Peyer's patch (tissue), 4 donors: ENCODE measurements at regions not wholly inside any gene's neighbourhood (a gene's known extent, or its start where the extent isn't known, plus 50 kb on each side); places are given as distances from the start of the nearest gene placed in this dataset.

Source experiments
- DNase-seq, 3 donors: peaks; one replicate each; pipeline ENCODE4 v3.0.0-alpha.2; 2017 to 2019
- H3K27ac ChIP-seq, 4 donors: fragments of 200-600 bp; sonication (generic); one replicate each; pipeline ENCODE4 v1.5.1; 2016 to 2019
- H3K27me3 ChIP-seq, 2 donors: fragments of 200-600 bp; sonication (generic); one replicate each; pipeline ENCODE4 v1.5.1; 2019
- H3K36me3 ChIP-seq, 3 donors: fragments of 200-600 bp; sonication (generic); one replicate each; pipeline ENCODE4 v1.5.1; 2016 to 2019
- H3K4me1 ChIP-seq, 4 donors: fragments of 200-600 bp; sonication (generic); one replicate each; pipeline ENCODE4 v1.5.1; 2016 to 2019
- H3K4me3 ChIP-seq, 4 donors: fragments of 200-600 bp; sonication (generic); 1 replicate in 3 of 4; 2 replicates in 1 of 4; pipeline ENCODE4 v1.5.1; 2016 to 2019; ENCODE audit warnings: mild to moderate bottlenecking in 1 of 4
- H3K9me3 ChIP-seq, 4 donors: fragments of 200-600 bp; sonication (generic); one replicate each; pipeline ENCODE4 v1.5.1; 2016 to 2019; ENCODE audit warnings: mild to moderate bottlenecking in 1 of 4
- POLR2A ChIP-seq, 2 donors: fragments of 450-650 bp; IDR thresholded peaks; one replicate each; pipeline ENCODE4 v1.5.1; 2017; ENCODE audit warnings: antibody characterized with exemption in 2 of 2, mild to moderate bottlenecking in 2 of 2, moderate library complexity in 2 of 2
- TF ChIP-seq, protein P1 (sequence below), 6 experiments: fragments of 450-650 bp in 4 of 6; fragments of 200-600 bp in 2 of 6; sonication (generic) in 1 of 6; IDR thresholded peaks; one replicate each; pipeline ENCODE4 v1.5.1; 2017 to 2019; ENCODE audit warnings: antibody characterized with exemption in 6 of 6, mild to moderate bottlenecking in 3 of 6, moderate library complexity in 1 of 6

DNA sequence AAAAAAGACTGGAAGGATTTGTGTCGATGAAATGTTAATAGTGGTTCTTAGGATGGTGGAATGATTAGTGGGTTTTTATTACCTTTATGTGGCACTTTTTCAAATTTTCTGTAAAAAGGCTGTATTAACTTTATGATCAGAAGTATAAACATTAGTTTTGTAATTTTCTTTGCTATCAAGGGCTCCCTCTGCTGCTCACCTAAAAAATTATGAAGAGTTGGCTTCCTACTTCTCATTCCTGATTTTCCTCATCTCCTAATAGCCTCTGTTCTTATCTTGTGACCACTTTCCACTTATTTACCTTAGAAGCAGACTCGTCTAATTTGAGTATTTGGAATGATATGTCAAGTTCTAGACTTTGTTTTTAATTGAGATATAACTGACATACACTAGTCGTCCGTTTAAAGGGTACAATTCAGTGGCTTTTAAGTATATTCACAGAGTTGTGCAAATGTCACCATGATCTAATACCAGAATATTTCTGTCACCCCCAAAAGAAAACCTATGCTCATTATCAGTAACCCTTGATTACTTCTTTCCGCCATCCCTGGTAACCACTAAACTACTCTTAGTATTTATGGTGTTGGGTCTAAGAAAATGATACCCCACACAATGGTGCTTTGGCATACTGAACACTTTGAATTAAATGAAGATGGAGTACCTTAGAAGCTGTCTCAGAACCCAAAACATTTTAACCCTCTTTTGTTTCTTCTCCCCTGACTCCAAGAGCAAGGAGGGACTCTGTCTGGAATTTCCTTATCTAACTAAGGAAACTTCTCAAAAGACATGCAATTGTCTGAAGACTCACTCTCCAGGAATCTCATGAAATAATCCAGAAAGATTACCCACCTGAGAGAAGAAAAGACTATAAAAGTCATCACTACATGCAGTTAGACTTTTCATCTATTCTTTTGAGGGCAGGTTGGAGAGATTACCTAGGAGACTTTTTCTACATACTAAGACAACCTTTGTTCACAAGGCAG lies 311.3 kb downstream of the DLEU7 start:
- H3K9me3 ChIP-seq, result peaks cover 0 to 10% (median 0%) of the 10 kb centered on the region in 4 donors
- H3K4me1 ChIP-seq, result peaks cover 0 to 20% (median 2%) of the 10 kb centered on the region in 4 donors
- no peak overlapping the region for H3K27ac ChIP-seq
- no peak for DNase-seq
- no peaks in the 10 kb centered on the region for H3K27me3 ChIP-seq
- H3K4me3 ChIP-seq, result no peak overlapping the region
- TF ChIP-seq POLR2A (IDR thresholded peaks at IDR 0.05), result no peak
- TF ChIP-seq, protein P1, sequence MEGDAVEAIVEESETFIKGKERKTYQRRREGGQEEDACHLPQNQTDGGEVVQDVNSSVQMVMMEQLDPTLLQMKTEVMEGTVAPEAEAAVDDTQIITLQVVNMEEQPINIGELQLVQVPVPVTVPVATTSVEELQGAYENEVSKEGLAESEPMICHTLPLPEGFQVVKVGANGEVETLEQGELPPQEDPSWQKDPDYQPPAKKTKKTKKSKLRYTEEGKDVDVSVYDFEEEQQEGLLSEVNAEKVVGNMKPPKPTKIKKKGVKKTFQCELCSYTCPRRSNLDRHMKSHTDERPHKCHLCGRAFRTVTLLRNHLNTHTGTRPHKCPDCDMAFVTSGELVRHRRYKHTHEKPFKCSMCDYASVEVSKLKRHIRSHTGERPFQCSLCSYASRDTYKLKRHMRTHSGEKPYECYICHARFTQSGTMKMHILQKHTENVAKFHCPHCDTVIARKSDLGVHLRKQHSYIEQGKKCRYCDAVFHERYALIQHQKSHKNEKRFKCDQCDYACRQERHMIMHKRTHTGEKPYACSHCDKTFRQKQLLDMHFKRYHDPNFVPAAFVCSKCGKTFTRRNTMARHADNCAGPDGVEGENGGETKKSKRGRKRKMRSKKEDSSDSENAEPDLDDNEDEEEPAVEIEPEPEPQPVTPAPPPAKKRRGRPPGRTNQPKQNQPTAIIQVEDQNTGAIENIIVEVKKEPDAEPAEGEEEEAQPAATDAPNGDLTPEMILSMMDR (IDR thresholded peaks at IDR 0.05), result peak in 5 of 6 experiments; percentile 22 to 63 (median 55)
- no peaks in the 10 kb centered on the region for H3K36me3 ChIP-seq

DNA sequence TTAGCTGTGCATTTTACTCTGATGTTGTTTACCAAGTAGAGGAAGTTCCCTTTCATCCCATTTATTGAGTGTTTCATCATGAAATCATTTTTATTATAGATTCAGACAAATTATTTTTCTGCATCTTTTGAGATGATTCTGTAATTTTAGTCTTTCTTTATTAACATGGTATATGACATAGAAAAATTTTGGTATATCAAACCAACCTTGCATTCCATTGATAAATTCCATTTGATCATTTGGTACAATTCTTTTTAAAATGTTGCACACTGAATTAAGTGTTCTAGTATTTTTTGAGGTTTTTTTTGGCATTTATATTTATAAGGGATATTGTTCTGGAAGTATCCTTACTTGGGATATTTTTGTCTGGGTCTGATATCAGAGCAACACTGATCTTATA lies 308.4 kb downstream of the DLEU7 start:
- Histone ChIP-seq H3K4me3 (no peak overlapping the region), H3K4me1 (no peaks in the 10 kb centered on the region), H3K36me3 (no peaks in the 10 kb centered on the region), H3K9me3 (peaks cover 0 to 10% (median 0%) of the 10 kb centered on the region in 4 donors), H3K27me3 (no peaks in the 10 kb centered on the region), H3K27ac (no peak overlapping the region)
- no peak for DNase-seq
- no peak for TF ChIP-seq POLR2A (IDR thresholded peaks at IDR 0.05)
- TF ChIP-seq, protein P1 (IDR thresholded peaks at IDR 0.05), result no peak

DNA sequence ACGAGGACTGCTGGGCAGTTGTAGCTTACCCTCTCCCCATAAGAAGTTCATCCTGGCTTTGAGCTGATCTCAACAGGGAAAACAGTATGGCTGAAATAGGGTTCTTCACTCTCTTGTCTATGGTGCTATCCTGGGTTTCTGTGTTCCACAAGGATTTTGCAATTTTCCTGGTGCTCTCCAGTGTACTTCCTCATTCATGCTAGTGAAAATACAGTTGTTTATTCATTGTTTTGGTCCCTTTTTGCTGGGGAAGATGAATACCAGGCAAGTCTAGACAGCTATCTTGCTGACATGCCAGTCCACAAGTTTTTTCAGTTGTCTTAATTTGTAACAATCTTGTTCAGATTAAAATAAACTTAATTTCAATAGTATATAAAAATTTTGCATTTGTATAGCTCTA lies 306.5 kb downstream of the DLEU7 start:
- no peak overlapping the region for H3K27ac ChIP-seq
- no peak for DNase-seq
- no peak for TF ChIP-seq POLR2A (IDR thresholded peaks at IDR 0.05)
- TF ChIP-seq, protein P1 (IDR thresholded peaks at IDR 0.05), result no peak
- no peaks in the 10 kb centered on the region for H3K36me3 ChIP-seq
- peaks cover 0 to 10% (median 0%) of the 10 kb centered on the region in 4 donors for H3K9me3 ChIP-seq
- H3K4me1 ChIP-seq, result no peaks in the 10 kb centered on the region
- H3K27me3 ChIP-seq, result no peaks in the 10 kb centered on the region
- H3K4me3 ChIP-seq, result no peak overlapping the region

DNA sequence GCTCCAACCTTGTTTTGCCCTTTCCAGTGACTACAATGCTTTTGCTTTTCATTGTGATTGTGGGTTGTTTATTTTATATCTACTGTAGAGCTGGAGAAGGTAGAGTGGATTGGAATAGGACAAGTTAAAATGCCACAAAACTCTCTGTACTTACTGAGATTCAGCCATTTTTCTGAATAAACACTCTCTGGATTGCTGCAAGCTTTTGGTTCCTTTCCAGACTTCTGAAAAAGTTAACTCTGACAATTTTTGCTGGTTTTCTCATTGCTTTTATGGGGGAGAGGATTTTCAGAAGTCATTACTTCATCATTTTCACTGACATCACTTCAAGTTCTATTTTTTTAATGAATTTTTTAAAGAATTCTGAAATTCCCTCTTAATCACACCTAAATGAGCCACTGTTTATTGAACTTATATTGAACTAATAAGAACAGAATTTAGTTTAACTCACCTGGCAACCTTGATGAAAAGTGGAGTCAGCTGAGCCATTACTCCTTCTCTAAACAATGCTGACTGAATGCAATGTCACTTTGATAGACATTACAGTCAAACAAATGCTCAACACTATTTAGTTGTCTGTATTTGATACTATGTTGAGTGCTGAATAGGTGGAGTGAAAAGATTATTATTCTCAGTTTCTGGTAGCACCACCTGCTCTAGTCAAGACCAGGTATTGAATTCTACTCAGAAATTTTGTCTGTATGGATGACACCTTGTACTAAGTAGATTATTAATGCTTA lies 303.5 kb downstream of the DLEU7 start:
- no peak for DNase-seq
- H3K27me3 ChIP-seq, result no peaks in the 10 kb centered on the region
- H3K9me3 ChIP-seq, result peaks cover 0 to 6% (median 0%) of the 10 kb centered on the region in 4 donors
- H3K27ac ChIP-seq, result no peak overlapping the region
- TF ChIP-seq, protein P1 (IDR thresholded peaks at IDR 0.05), result no peak
- no peak for TF ChIP-seq POLR2A (IDR thresholded peaks at IDR 0.05)
- no peaks in the 10 kb centered on the region for H3K4me1 ChIP-seq
- no peaks in the 10 kb centered on the region for H3K36me3 ChIP-seq
- H3K4me3 ChIP-seq, result no peak overlapping the region

DNA sequence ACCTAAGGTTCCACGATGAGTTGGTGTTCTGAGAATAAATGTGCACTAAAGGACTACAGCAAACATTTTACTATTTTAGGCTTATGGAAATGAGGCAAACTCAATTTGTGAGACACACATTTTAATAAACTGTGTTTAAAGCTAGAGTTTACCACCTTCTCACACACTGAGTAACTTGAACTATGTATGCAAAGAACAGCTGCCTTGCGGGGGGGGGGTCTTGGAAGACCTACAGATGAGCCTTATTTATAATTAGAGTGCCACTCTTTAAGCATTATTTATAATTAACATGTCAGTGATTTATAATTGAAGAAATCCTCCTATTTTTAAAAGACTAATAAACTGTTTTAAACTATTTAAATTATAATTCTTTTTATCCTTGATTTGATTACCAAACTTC lies 300.4 kb downstream of the DLEU7 start:
- H3K9me3 ChIP-seq, result no peaks in the 10 kb centered on the region
- DNase-seq, result no peak
- TF ChIP-seq POLR2A (IDR thresholded peaks at IDR 0.05), result no peak
- TF ChIP-seq, protein P1 (IDR thresholded peaks at IDR 0.05), result no peak
- no peak overlapping the region for H3K4me3 ChIP-seq
- no peak overlapping the region for H3K27ac ChIP-seq
- no peaks in the 10 kb centered on the region for H3K27me3 ChIP-seq
- no peaks in the 10 kb centered on the region for H3K36me3 ChIP-seq
- H3K4me1 ChIP-seq, result no peaks in the 10 kb centered on the region
